OCI-LY3 (cell line): ENCODE measurements at regions not wholly inside any gene's neighbourhood (a gene's known extent, or its start where the extent isn't known, plus 50 kb on each side); places are given as distances from the start of the nearest gene placed in this dataset.

Experiments used
- EZH2phosphoT487 ChIP-seq: fragments of 200-600 bp; shearing (Covaris generic); IDR thresholded peaks from 2 replicates; pipeline ENCODE4 v1.6.1; 2018; ENCODE audit warnings: antibody characterized with exemption, mixed run types, low read depth
- TF ChIP-seq, protein P1 (sequence below): fragments of 200-600, 300-600 bp; sonication (generic); IDR thresholded peaks from 2 replicates; pipeline ENCODE4 v1.5.1; 2014; ENCODE audit warnings: antibody characterized with exemption, low read length, low read depth

GRCh38 chr7:156203923-156204322 lies 391.7 kb upstream of the SHH start:
- TF ChIP-seq, protein P1, sequence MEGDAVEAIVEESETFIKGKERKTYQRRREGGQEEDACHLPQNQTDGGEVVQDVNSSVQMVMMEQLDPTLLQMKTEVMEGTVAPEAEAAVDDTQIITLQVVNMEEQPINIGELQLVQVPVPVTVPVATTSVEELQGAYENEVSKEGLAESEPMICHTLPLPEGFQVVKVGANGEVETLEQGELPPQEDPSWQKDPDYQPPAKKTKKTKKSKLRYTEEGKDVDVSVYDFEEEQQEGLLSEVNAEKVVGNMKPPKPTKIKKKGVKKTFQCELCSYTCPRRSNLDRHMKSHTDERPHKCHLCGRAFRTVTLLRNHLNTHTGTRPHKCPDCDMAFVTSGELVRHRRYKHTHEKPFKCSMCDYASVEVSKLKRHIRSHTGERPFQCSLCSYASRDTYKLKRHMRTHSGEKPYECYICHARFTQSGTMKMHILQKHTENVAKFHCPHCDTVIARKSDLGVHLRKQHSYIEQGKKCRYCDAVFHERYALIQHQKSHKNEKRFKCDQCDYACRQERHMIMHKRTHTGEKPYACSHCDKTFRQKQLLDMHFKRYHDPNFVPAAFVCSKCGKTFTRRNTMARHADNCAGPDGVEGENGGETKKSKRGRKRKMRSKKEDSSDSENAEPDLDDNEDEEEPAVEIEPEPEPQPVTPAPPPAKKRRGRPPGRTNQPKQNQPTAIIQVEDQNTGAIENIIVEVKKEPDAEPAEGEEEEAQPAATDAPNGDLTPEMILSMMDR: no peak
- no peak for TF ChIP-seq EZH2phosphoT487
